ENCODE measurements at regions not wholly inside any gene's neighbourhood (a gene's known extent, or its start where the extent isn't known, plus 50 kb on each side); places are given as distances from the start of the nearest gene placed in this dataset.

DNA sequence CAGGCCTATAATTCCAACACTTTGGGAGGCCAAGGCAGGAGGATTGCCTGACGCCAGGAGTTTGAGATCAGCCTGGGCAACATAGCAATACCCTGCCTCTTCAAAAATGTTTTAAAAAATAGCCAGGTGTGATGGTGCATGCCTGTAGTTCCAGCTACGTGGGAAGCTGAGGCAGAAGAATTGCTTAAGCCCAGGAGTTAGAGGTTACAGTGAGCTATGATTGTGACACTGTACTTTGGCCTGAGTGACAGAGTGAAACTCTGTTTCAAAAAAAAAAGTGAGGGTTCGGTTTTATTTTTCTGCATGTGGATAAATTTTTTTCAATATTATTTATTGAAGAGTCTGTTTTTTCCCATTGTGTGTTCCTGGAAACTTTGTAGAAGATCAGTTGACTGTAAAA is 208.1 kb downstream of the SLC4A3 start:
- WGBS, 5 donors, result 68 to 84% (median 77%) methylated on average over 3 of the region's 3 CpGs
- H3K27me3 ChIP-seq (replicated peaks in 1 of 7), result no peaks in the 10 kb centered on the region
- TF ChIP-seq POLR2AphosphoS5 (IDR thresholded peaks at IDR 0.05) (no peak), POLR2A (IDR thresholded peaks at IDR 0.05) (no peak)
- TF ChIP-seq, protein P1, sequence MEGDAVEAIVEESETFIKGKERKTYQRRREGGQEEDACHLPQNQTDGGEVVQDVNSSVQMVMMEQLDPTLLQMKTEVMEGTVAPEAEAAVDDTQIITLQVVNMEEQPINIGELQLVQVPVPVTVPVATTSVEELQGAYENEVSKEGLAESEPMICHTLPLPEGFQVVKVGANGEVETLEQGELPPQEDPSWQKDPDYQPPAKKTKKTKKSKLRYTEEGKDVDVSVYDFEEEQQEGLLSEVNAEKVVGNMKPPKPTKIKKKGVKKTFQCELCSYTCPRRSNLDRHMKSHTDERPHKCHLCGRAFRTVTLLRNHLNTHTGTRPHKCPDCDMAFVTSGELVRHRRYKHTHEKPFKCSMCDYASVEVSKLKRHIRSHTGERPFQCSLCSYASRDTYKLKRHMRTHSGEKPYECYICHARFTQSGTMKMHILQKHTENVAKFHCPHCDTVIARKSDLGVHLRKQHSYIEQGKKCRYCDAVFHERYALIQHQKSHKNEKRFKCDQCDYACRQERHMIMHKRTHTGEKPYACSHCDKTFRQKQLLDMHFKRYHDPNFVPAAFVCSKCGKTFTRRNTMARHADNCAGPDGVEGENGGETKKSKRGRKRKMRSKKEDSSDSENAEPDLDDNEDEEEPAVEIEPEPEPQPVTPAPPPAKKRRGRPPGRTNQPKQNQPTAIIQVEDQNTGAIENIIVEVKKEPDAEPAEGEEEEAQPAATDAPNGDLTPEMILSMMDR (IDR thresholded peaks at IDR 0.05 in 8 of 11, conservative IDR thresholded peaks at IDR 0.05 in 3 of 11), result no peak
- intact Hi-C loops (cut with DNase I; ENCODE audit: low total_unique reads), result no loop called here
- no peaks in the 10 kb centered on the region for H3K9me3 ChIP-seq
- DNase-seq, result no peak
- H3K27ac ChIP-seq, result no peak overlapping the region
- no peak overlapping the region for H3K4me3 ChIP-seq
- H3K4me1 ChIP-seq, result no peaks in the 10 kb centered on the region
- H3K36me3 ChIP-seq, result no peaks in the 10 kb centered on the region

DNA sequence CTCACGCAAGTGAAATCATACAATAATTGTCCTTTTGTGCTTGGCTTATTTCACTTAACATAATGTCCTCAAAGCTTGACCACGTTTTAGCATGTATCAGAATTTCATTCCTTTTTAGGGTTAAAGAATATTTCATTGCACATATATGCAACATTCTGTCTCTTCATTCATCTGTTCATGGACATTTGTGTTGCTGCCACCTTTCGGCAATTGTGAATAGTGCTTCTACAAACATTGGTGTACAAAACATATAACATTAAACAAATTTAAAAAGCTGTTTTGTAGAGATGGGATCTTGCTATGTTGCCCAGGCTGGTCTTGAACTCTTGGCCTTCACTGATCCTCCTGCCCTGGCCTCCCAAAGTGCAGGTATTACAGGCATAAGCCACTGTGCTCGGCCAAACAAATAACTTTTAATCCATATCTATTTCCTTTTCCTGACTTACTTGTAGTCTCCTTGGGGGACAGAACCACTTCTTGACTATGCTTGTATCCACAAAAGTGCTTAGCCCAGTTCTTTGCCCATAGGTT is 209.3 kb downstream of the SLC4A3 start:
- WGBS, 5 donors, result 69 to 81% (median 79%) methylated on average over 4 of the region's 4 CpGs
- H3K9me3 ChIP-seq, result no peaks in the 10 kb centered on the region
- DNase-seq, result no peak
- no peak overlapping the region for H3K4me3 ChIP-seq
- H3K27ac ChIP-seq, result no peak overlapping the region
- H3K36me3 ChIP-seq, result no peaks in the 10 kb centered on the region
- intact Hi-C loops (cut with DNase I; ENCODE audit: low total_unique reads), result no loop called here
- H3K4me1 ChIP-seq, result no peaks in the 10 kb centered on the region
- no peaks in the 10 kb centered on the region for H3K27me3 ChIP-seq (replicated peaks in 1 of 7)
- TF ChIP-seq POLR2AphosphoS5 (IDR thresholded peaks at IDR 0.05) (no peak), POLR2A (IDR thresholded peaks at IDR 0.05) (no peak)
- TF ChIP-seq, protein P1 (IDR thresholded peaks at IDR 0.05 in 8 of 11, conservative IDR thresholded peaks at IDR 0.05 in 3 of 11), result no peak

DNA sequence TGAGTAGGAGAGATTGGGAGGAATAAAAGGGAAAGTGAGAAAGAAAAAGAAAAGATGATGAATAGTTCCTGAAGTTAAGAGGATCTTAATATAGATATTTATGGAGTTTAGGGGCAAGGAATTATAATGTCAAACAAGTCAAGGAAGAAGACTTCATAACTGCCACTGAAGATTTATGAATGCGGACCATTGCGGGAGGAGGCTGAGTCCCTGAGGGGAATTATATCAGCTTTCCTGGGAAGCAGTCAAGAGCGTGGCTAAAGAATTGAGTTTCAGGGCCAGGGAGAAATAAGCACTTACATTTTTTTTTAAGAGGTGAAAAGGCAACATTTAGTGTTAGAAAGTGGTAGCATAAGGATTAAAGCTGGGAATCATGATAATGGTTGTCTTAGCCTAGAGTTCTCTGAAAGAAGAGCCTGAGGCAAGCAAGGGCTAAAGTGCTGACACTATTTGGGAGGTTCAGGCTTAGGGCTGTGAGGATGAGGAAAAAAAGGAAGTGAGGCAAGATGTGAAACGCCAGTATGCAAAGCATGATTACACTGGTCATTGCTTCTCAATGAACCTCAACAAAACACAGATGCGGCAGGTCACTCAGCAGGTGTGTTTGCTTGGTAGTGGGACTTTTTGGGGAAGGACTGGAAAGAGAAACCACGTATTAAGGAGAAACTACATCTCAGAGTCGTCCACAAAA is 217.1 kb downstream of the SLC4A3 start:
- Histone ChIP-seq H3K36me3 (no peaks in the 10 kb centered on the region), H3K4me1 (no peaks in the 10 kb centered on the region), H3K27ac (no peak overlapping the region), H3K9me3 (no peaks in the 10 kb centered on the region), H3K4me3 (no peak overlapping the region), H3K27me3 (replicated peaks in 1 of 7) (peaks cover 0 to 20% (median 0%) of the 10 kb centered on the region in 7 donors)
- intact Hi-C loops (cut with DNase I; ENCODE audit: low total_unique reads), result no loop called here
- DNase-seq, result no peak
- 52 to 65% (median 55%) methylated on average over 7 of the region's 7 CpGs for WGBS, 5 donors
- no peak for TF ChIP-seq POLR2A (IDR thresholded peaks at IDR 0.05)
- TF ChIP-seq, protein P1 (IDR thresholded peaks at IDR 0.05 in 8 of 11, conservative IDR thresholded peaks at IDR 0.05 in 3 of 11), result no peak
- TF ChIP-seq POLR2AphosphoS5 (IDR thresholded peaks at IDR 0.05), result no peak

DNA sequence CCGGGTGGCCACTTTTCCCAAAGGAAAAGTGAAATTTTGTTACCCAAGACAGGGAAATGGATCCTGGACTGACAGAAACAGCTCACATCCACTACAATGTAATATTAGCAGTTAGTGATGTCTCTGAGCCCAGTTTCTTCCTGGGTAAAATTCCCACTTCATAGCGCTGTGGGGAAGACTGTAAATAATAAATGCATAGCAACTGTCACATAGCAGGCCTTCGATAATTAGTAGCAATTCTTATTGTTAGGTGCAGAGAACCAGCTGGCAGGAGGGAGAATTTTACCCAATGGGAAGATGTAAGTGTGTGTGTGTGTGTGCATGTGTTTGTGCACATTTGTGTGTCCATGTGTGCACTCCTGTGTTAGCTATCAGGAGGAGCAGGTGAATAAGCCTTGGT is 221.5 kb downstream of the SLC4A3 start:
- TF ChIP-seq, protein P1 (IDR thresholded peaks at IDR 0.05 in 8 of 11, conservative IDR thresholded peaks at IDR 0.05 in 3 of 11), result no peak
- no peak for TF ChIP-seq POLR2A (IDR thresholded peaks at IDR 0.05)
- no peak for TF ChIP-seq POLR2AphosphoS5 (IDR thresholded peaks at IDR 0.05)
- Histone ChIP-seq H3K36me3 (no peaks in the 10 kb centered on the region), H3K4me3 (no peak overlapping the region), H3K9me3 (no peaks in the 10 kb centered on the region), H3K27ac (no peak overlapping the region), H3K4me1 (no peaks in the 10 kb centered on the region), H3K27me3 (replicated peaks in 1 of 7) (peaks cover 0 to 36% (median 0%) of the 10 kb centered on the region in 7 donors)
- 77 to 94% (median 92%) methylated on average over 3 of the region's 3 CpGs for WGBS, 5 donors
- no peak for DNase-seq
- intact Hi-C loops (cut with DNase I; ENCODE audit: low total_unique reads), result no loop called here
